ENCODE measurements at regions not wholly inside any gene's neighbourhood (a gene's known extent, or its start where the extent isn't known, plus 50 kb on each side); places are given as distances from the start of the nearest gene placed in this dataset.

DNA sequence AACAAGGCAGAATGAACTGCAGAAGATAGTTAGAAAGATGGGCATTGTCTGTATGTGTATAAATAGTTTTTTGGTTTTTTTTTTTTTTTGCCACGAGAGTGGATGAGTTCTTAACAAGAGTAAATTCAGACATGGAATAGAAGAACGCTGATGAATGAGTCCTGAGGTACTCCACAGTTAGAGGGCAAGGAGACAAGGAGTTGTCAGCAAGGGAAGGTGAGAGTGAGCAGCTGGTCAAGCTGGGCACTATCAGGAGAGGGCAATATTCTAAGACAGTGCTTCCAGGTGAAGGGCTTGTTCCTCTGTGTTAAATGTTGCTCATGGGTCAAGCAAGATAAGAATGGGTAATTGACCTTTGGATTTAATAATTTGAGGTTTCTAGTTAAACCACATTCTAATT lies 138.6 kb upstream of the FAM78B start:
- TF ChIP-seq, protein P1, sequence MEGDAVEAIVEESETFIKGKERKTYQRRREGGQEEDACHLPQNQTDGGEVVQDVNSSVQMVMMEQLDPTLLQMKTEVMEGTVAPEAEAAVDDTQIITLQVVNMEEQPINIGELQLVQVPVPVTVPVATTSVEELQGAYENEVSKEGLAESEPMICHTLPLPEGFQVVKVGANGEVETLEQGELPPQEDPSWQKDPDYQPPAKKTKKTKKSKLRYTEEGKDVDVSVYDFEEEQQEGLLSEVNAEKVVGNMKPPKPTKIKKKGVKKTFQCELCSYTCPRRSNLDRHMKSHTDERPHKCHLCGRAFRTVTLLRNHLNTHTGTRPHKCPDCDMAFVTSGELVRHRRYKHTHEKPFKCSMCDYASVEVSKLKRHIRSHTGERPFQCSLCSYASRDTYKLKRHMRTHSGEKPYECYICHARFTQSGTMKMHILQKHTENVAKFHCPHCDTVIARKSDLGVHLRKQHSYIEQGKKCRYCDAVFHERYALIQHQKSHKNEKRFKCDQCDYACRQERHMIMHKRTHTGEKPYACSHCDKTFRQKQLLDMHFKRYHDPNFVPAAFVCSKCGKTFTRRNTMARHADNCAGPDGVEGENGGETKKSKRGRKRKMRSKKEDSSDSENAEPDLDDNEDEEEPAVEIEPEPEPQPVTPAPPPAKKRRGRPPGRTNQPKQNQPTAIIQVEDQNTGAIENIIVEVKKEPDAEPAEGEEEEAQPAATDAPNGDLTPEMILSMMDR (IDR thresholded peaks at IDR 0.05): no peak

DNA sequence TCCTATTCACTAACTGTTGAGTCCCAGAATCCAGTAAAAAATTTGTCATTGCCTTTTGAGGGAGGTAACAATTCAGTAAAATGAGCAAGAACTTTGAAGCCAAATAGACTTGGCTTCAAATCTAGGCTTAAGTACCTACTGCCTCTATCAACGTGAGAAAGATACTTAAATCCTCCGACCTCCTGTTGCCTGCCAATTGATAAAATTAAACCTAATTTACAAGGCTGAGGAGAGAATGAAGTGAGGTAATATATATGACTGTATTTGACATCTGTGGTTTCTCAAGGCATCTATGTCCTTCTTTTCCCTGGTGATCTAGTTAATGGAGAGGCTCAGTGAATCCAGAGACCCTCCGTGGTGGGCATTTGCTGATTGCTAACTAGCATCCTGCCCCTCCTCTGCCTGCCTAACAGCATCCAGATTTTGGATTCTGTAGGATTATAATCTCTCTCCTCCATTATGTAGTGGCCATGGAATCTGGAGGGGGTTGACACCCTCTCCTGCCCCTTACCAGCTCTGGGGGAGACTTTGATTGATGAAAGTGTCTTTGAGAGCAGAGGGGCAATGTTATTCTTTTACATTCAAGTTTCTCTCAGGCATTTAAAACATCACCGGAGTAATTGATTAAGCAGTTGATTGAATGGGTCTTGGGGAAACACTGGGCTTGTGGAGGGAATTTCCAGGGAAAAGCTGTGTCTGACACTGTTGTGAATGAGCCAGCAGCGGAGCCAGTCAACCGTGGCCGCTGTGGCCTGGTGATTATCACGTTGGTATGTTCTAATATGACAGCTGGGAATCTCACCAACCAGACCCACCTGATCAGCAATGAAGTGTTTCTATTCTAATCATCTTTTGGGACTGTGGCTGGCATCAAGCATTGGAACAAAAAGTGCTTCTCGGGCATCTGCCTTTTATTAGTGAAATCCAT lies 140.7 kb upstream of the FAM78B start:
- TF ChIP-seq, protein P1 (IDR thresholded peaks at IDR 0.05): no peak

DNA sequence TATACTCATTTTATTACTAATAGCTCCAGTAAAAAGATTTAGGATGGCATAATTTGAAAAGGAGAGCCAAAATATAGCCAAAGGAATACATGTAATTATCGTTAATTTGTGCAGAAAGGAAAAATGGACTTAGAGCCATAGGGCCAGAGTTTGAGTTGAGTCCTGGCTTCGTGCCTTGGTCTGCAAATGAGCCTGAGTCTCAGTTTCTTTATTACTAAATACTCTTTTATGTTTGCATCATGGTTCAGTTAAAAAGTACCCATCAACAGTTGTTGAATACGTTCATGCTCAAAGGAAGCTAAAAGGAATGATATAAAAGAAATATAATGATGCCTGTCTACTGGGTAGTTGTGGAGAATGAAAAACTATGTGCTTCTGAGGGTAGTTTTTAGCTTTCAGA lies 155.7 kb upstream of the FAM78B start:
- TF ChIP-seq, protein P1 (IDR thresholded peaks at IDR 0.05): no peak

DNA sequence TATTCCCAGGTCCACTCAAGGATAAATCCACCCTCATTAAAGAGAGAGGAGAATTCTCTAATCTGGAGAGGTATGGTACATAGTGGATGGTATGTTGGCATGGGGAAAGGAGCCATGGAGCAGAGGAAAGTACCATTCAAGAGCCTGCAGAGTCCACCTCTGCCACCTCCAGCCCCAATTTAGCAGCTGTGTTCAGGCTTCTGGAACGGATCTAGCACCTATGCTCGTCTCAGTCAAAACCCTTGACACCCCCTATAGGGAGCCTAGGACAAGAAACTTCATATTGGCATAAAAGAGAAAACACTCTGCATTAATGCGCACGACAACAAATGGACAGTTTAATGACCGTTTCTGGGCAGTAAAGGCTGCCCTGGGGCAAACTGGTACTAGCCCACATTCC lies 161.1 kb upstream of the FAM78B start:
- TF ChIP-seq, protein P1 (IDR thresholded peaks at IDR 0.05): no peak

DNA sequence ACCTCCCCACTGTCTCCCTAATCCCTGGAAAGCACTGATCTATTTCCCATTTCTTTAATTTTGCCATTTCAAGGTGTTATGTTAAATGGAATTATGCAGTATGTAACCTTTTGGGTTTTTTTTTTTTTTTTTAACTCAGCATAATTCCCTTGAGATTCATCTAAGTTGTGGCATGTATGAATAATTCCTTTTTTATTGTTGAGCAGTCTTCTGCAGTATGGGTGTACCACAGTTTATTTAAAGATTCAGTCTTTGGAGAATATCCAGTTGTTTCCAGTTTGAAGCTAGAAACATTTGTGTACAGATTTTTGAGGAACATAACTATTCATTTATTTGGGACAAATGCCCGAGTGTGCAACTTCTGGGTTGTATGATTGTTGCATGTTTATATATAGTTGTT lies 162.2 kb upstream of the FAM78B start:
- TF ChIP-seq, protein P1 (IDR thresholded peaks at IDR 0.05): no peak

DNA sequence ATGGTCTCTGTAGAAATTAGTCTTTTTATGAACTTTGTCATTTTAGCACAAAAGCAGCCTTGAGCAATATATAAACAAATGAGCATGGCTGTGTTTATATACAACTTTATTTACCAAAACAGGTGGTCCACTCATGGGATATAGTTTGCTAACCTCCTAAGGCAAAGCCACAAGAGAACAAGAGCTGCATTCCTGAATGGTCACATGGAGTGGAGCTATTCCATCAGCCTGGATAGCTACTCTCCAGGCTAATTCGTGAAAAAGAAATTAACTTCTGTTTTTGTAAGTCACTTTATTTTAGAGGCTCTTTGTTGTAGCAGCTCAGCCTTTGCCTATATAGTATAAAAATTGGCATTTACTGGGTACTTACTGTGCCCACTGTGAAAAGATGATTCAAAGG lies 163.3 kb upstream of the FAM78B start:
- TF ChIP-seq, protein P1 (IDR thresholded peaks at IDR 0.05): no peak

DNA sequence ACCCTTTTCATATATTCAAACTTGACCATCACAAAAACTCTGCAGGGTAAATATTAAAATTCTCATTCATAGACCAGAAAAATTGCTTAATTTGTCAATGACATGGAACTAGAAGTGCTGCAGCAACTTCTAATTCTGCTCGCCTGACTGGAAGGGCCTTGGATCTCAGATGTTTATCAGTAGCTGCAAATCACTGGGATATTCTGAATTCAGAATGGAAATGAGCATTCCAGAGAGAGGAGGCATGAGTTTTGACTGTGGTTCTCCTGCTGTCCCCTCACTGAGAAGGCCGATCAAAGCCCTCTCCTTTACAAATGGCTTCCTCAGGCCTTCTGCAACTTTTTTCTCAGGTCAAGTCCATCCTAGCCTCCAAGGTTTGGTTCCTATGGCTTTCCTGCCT lies 171.3 kb upstream of the FAM78B start:
- TF ChIP-seq, protein P1 (IDR thresholded peaks at IDR 0.05): no peak

Measured in LNCAP (cell line).